ENCODE measurements at regions not wholly inside any gene's neighbourhood (a gene's known extent, or its start where the extent isn't known, plus 50 kb on each side); places are given as distances from the start of the nearest gene placed in this dataset.

DNA sequence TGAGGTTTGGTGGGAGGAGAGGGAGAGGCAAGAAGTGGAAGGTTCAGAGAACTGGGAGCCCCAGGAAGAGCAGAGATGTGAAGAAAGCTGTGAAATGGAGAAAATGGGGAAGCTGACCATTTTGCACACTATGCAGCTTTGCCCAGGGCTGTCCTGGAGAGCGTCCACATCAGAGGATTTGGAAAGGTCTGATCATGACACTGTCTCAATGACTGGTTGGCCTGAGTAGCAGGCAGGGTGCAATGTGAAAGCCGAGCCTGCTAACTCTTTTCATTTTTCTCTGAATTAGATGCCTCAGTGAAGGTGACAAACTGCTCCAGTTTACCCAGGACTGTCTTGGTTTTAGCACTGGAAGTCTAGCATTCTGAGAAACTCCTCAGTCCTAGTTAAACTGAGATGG is 330.1 kb upstream of the RPS6KA3 start:
- DNase-seq = no peak
- Mint-ChIP-seq H3K9me3 (ENCODE audit: unreplicated experiment) (no peaks in the 10 kb centered on the region), H3K27me3 (ENCODE audit: insufficient read depth, unreplicated experiment) (no peaks in the 10 kb centered on the region), H3K27ac (ENCODE audit: unreplicated experiment) (no peak overlapping the region), H3K4me1 (ENCODE audit: low read depth, unreplicated experiment) (no peaks in the 10 kb centered on the region), H3K4me3 (ENCODE audit: unreplicated experiment) (no peak overlapping the region), H3K36me3 (ENCODE audit: insufficient read depth, unreplicated experiment) (no peaks in the 10 kb centered on the region)
- no peaks in the 10 kb centered on the region for H3K36me3 ChIP-seq (ENCODE audit: control insufficient read depth, insufficient read depth, low read length)
- H3K4me3 ChIP-seq (ENCODE audit: low read depth, low read length) = no peak overlapping the region
- ChIA-PET POLR2A (no interaction called here), CTCF (no interaction called here)
- intact Hi-C loops (cut with micrococcal nuclease; ENCODE audit: unreplicated experiment) = no loop called here
- TF ChIP-seq, protein P1, sequence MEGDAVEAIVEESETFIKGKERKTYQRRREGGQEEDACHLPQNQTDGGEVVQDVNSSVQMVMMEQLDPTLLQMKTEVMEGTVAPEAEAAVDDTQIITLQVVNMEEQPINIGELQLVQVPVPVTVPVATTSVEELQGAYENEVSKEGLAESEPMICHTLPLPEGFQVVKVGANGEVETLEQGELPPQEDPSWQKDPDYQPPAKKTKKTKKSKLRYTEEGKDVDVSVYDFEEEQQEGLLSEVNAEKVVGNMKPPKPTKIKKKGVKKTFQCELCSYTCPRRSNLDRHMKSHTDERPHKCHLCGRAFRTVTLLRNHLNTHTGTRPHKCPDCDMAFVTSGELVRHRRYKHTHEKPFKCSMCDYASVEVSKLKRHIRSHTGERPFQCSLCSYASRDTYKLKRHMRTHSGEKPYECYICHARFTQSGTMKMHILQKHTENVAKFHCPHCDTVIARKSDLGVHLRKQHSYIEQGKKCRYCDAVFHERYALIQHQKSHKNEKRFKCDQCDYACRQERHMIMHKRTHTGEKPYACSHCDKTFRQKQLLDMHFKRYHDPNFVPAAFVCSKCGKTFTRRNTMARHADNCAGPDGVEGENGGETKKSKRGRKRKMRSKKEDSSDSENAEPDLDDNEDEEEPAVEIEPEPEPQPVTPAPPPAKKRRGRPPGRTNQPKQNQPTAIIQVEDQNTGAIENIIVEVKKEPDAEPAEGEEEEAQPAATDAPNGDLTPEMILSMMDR (IDR thresholded peaks at IDR 0.05; ENCODE audit: insufficient read depth in 1 of 2, low read depth in 1 of 2, low read length in 1 of 2, severe bottlenecking in 1 of 2, unreplicated experiment in 1 of 2) = no peak
- H3K9me3 ChIP-seq = no peaks in the 10 kb centered on the region
- peaks cover 20% of the 10 kb centered on the region for H3K4me1 ChIP-seq
- BruUV-seq (replicated peaks) = no TSS peak
- no peaks in the 10 kb centered on the region for H3K27me3 ChIP-seq (replicated peaks; ENCODE audit: control insufficient read depth, insufficient read depth, low read length)

DNA sequence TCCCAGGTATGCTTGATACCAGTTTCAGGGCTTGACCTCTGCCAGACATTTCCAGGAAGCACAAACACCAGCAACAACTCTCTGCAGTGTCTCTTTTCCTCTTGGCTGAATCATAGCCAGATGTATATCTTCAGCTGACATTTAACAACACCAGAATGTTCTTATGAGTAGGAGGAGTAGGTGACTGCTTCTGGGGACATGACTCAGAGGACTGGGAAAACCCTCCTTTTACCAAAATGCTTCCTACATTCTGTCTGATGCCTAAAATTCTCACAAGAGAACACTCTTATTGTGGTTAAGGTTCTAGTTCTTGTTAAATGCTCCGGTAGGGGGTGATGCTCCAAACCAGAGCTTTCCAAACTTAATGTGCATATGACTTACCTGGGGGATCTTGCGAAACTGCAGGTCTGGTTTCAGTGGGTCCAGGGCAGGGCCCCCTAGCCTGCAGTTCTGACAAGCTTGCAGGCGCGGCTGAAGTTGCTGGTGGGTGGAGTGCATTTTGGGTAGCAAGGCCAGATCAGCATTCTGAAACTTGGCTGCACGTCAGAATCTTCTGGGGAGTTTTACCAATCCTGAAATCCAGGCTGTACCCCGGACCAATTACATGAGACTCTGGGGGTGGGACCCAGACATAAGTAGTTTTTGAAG is 329.3 kb upstream of the RPS6KA3 start:
- no peaks in the 10 kb centered on the region for H3K27me3 Mint-ChIP-seq (ENCODE audit: insufficient read depth, unreplicated experiment)
- DNase-seq = no peak
- Histone ChIP-seq H3K9me3 (no peaks in the 10 kb centered on the region), H3K36me3 (ENCODE audit: control insufficient read depth, insufficient read depth, low read length) (no peaks in the 10 kb centered on the region), H3K27me3 (replicated peaks; ENCODE audit: control insufficient read depth, insufficient read depth, low read length) (no peaks in the 10 kb centered on the region), H3K4me3 (ENCODE audit: low read depth, low read length) (no peak overlapping the region), H3K4me1 (peaks cover 20% of the 10 kb centered on the region)
- H3K4me1 Mint-ChIP-seq (ENCODE audit: low read depth, unreplicated experiment) = peaks cover 2% of the 10 kb centered on the region
- TF ChIP-seq, protein P1 (IDR thresholded peaks at IDR 0.05; ENCODE audit: insufficient read depth in 1 of 2, low read depth in 1 of 2, low read length in 1 of 2, severe bottlenecking in 1 of 2, unreplicated experiment in 1 of 2) = no peak
- BruUV-seq (replicated peaks) = no TSS peak
- H3K9me3 Mint-ChIP-seq (ENCODE audit: unreplicated experiment) = peaks cover 3% of the 10 kb centered on the region
- no peak overlapping the region for H3K27ac Mint-ChIP-seq (ENCODE audit: unreplicated experiment)
- POLR2A ChIA-PET = no interaction called here
- H3K36me3 Mint-ChIP-seq (ENCODE audit: insufficient read depth, unreplicated experiment) = no peaks in the 10 kb centered on the region
- CTCF ChIA-PET = no interaction called here
- intact Hi-C loops (cut with micrococcal nuclease; ENCODE audit: unreplicated experiment) = loop anchor here (2.0 kb wide), 1 partner anchor 65 kb away; no protein-coding TSS in a partner anchor
- H3K4me3 Mint-ChIP-seq (ENCODE audit: unreplicated experiment) = no peak overlapping the region

DNA sequence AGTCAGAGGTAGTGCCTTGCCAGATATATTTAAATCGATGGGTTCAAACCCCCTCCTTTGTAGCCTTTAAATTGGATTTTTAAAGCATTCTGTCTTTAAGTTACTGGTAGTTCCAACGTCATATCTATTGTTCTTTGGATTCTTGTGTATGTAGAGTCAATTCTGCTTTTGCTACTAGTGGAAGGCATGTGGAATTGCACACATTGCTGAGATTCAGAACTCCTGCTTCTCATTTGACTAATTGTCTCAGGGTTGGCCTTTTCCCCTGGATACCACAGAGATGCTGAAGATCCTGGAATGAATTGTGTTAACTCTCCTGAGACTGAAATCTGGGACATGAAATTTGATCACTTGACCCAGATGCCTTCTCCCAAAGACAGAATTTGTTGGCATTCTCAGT is 328.3 kb upstream of the RPS6KA3 start:
- ChIA-PET CTCF (no interaction called here), POLR2A (no interaction called here)
- intact Hi-C loops (cut with micrococcal nuclease; ENCODE audit: unreplicated experiment) = loop anchor here (2.0 kb wide), 1 partner anchor 64 kb away; no protein-coding TSS in a partner anchor
- H3K4me3 Mint-ChIP-seq (ENCODE audit: unreplicated experiment) = no peak overlapping the region
- H3K36me3 Mint-ChIP-seq (ENCODE audit: insufficient read depth, unreplicated experiment) = no peaks in the 10 kb centered on the region
- Histone ChIP-seq H3K27me3 (replicated peaks; ENCODE audit: control insufficient read depth, insufficient read depth, low read length) (no peaks in the 10 kb centered on the region), H3K36me3 (ENCODE audit: control insufficient read depth, insufficient read depth, low read length) (no peaks in the 10 kb centered on the region), H3K9me3 (no peaks in the 10 kb centered on the region), H3K4me3 (ENCODE audit: low read depth, low read length) (no peak overlapping the region), H3K4me1 (peaks cover 20% of the 10 kb centered on the region)
- H3K27ac Mint-ChIP-seq (ENCODE audit: unreplicated experiment) = no peak overlapping the region
- TF ChIP-seq, protein P1 (IDR thresholded peaks at IDR 0.05; ENCODE audit: insufficient read depth in 1 of 2, low read depth in 1 of 2, low read length in 1 of 2, severe bottlenecking in 1 of 2, unreplicated experiment in 1 of 2) = peak in 1 of 2 experiments; percentile 8
- no peak for DNase-seq
- no peaks in the 10 kb centered on the region for H3K27me3 Mint-ChIP-seq (ENCODE audit: insufficient read depth, unreplicated experiment)
- no TSS peak for BruUV-seq (replicated peaks)
- peaks cover 6% of the 10 kb centered on the region for H3K4me1 Mint-ChIP-seq (ENCODE audit: low read depth, unreplicated experiment)
- H3K9me3 Mint-ChIP-seq (ENCODE audit: unreplicated experiment) = peaks cover 10% of the 10 kb centered on the region
